Amniotic epithelial cell (primary cell): ENCODE measurements at regions not wholly inside any gene's neighbourhood (a gene's known extent, or its start where the extent isn't known, plus 50 kb on each side); places are given as distances from the start of the nearest gene placed in this dataset.

Experiments
- DNase-seq: peaks from one replicate; pipeline ENCODE4 v3.0.0-alpha.2; 2010; ENCODE audit warnings: low read depth

GRCh38 chr2:12024197-12024907 lies 277.9 kb downstream of the LPIN1 start:
- DNase-seq = peak; percentile 80

- DNase-seq = no peak
Observed at GRCh38 chr2:12027136-12027535, 280.7 kb downstream of the LPIN1 start.

GRCh38 chr2:12031866-12032265 lies 285.4 kb downstream of the LPIN1 start:
- DNase-seq = no peak

- peak; percentile 12 for DNase-seq
Observed at GRCh38 chr2:12032398-12032797, 286.0 kb downstream of the LPIN1 start.

GRCh38 chr2:12032975-12033374 lies 286.5 kb downstream of the LPIN1 start:
- peak; percentile 16 for DNase-seq

GRCh38 chr2:12033494-12033893 lies 287.1 kb downstream of the LPIN1 start:
- DNase-seq = no peak

- no peak for DNase-seq
Observed at GRCh38 chr2:12034382-12034781, 287.9 kb downstream of the LPIN1 start.

- DNase-seq = no peak
Observed at GRCh38 chr2:12035029-12035720, 288.7 kb downstream of the LPIN1 start.

- DNase-seq = no peak
Observed at GRCh38 chr2:12035956-12036639, 289.7 kb downstream of the LPIN1 start.

GRCh38 chr2:12036640-12036983 lies 290.2 kb downstream of the LPIN1 start:
- no peak for DNase-seq

- no peak for DNase-seq
Observed at GRCh38 chr2:12037301-12037700, 290.9 kb downstream of the LPIN1 start.

- DNase-seq = no peak
Observed at GRCh38 chr2:12041236-12041635, 294.8 kb downstream of the LPIN1 start.

GRCh38 chr2:12043131-12043530 lies 296.7 kb downstream of the LPIN1 start:
- DNase-seq = no peak

GRCh38 chr2:12044857-12045256 lies 298.4 kb downstream of the LPIN1 start:
- no peak for DNase-seq

GRCh38 chr2:12045864-12046291 lies 299.4 kb downstream of the LPIN1 start:
- no peak for DNase-seq

GRCh38 chr2:12046641-12047040 lies 300.2 kb downstream of the LPIN1 start:
- DNase-seq = peak; percentile 62

- DNase-seq = no peak
Observed at GRCh38 chr2:12047761-12048160, 301.3 kb downstream of the LPIN1 start.

GRCh38 chr2:12048550-12048949 lies 302.1 kb downstream of the LPIN1 start:
- DNase-seq = no peak

- DNase-seq = peak; percentile 65
Observed at GRCh38 chr2:12050396-12050795, 304.0 kb downstream of the LPIN1 start.

- DNase-seq = peak; percentile 31
Observed at GRCh38 chr2:12051831-12052230, 305.4 kb downstream of the LPIN1 start.

GRCh38 chr2:12052796-12053195 lies 306.4 kb downstream of the LPIN1 start:
- DNase-seq = no peak

- DNase-seq = no peak
Observed at GRCh38 chr2:12054956-12055618, 308.7 kb downstream of the LPIN1 start.
